PFSK-1 (cell line): ENCODE measurements at regions not wholly inside any gene's neighbourhood (a gene's known extent, or its start where the extent isn't known, plus 50 kb on each side); places are given as distances from the start of the nearest gene placed in this dataset.

Experiments used
- FOXP2 ChIP-seq: optimal IDR thresholded peaks from 2 replicates; pipeline ENCODE3; 2011; ENCODE audit warnings: borderline replicate concordance, control low read depth, inconsistent platforms; ENCODE audit not compliant: insufficient read depth; ENCODE audit errors: extremely low read length, extremely low read depth
- POLR2AphosphoS5 ChIP-seq: IDR thresholded peaks from 2 replicates; pipeline ENCODE4 v1.6.1; 2012; ENCODE audit warnings: low read depth, mild to moderate bottlenecking, control low read depth, low read length, moderate library complexity
- SIN3A ChIP-seq: IDR thresholded peaks from 2 replicates; pipeline ENCODE4 v1.6.1; 2012; ENCODE audit warnings: mild to moderate bottlenecking, low read length, moderate library complexity, borderline replicate concordance; ENCODE audit not compliant: insufficient read depth
- TAF1 ChIP-seq: IDR thresholded peaks from 2 replicates; pipeline ENCODE4 v1.6.1; 2012; ENCODE audit warnings: low read length, control low read depth, borderline replicate concordance; ENCODE audit not compliant: insufficient read depth
- TF ChIP-seq, protein P1 (sequence below), 2 experiments: IDR thresholded peaks; 2 replicates each; pipeline versions ENCODE4 v1.6.1 to v1.8.0; 2011 to 2012; ENCODE audit warnings: low read depth in 2 of 2, low read length in 2 of 2, control low read depth in 1 of 2, inconsistent platforms in 1 of 2, mild to moderate bottlenecking in 1 of 2, moderate library complexity in 1 of 2; ENCODE audit not compliant: insufficient read depth in 1 of 2

DNA sequence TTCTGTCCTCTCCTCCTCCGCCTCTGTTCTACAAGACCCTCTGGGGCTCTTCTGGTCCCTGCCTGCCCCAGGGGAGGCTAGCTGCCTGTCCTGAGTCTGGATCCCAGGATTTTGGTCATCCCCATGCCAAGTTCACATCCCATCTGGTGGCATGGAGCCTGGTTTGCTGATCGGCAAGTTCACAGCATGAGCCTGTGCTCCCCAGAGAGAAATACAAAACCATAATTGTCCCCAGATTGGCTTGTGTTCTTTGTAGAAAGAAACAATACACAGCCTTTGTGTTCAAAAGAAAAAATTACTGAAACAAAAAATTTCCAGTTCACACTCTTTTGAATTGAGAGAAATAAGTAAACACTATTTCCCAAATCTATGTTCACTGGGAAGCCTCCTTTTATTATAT lies 149.4 kb upstream of the ZC3H12A start:
- no peak for TF ChIP-seq TAF1
- no peak for TF ChIP-seq POLR2AphosphoS5
- TF ChIP-seq SIN3A = no peak
- TF ChIP-seq, protein P1, sequence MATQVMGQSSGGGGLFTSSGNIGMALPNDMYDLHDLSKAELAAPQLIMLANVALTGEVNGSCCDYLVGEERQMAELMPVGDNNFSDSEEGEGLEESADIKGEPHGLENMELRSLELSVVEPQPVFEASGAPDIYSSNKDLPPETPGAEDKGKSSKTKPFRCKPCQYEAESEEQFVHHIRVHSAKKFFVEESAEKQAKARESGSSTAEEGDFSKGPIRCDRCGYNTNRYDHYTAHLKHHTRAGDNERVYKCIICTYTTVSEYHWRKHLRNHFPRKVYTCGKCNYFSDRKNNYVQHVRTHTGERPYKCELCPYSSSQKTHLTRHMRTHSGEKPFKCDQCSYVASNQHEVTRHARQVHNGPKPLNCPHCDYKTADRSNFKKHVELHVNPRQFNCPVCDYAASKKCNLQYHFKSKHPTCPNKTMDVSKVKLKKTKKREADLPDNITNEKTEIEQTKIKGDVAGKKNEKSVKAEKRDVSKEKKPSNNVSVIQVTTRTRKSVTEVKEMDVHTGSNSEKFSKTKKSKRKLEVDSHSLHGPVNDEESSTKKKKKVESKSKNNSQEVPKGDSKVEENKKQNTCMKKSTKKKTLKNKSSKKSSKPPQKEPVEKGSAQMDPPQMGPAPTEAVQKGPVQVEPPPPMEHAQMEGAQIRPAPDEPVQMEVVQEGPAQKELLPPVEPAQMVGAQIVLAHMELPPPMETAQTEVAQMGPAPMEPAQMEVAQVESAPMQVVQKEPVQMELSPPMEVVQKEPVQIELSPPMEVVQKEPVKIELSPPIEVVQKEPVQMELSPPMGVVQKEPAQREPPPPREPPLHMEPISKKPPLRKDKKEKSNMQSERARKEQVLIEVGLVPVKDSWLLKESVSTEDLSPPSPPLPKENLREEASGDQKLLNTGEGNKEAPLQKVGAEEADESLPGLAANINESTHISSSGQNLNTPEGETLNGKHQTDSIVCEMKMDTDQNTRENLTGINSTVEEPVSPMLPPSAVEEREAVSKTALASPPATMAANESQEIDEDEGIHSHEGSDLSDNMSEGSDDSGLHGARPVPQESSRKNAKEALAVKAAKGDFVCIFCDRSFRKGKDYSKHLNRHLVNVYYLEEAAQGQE (IDR thresholded peaks at IDR 0.05; ENCODE audit: insufficient read depth in 1 of 2, low read depth in 2 of 2, low read length in 2 of 2) = no peak
- TF ChIP-seq FOXP2 = no peak

DNA sequence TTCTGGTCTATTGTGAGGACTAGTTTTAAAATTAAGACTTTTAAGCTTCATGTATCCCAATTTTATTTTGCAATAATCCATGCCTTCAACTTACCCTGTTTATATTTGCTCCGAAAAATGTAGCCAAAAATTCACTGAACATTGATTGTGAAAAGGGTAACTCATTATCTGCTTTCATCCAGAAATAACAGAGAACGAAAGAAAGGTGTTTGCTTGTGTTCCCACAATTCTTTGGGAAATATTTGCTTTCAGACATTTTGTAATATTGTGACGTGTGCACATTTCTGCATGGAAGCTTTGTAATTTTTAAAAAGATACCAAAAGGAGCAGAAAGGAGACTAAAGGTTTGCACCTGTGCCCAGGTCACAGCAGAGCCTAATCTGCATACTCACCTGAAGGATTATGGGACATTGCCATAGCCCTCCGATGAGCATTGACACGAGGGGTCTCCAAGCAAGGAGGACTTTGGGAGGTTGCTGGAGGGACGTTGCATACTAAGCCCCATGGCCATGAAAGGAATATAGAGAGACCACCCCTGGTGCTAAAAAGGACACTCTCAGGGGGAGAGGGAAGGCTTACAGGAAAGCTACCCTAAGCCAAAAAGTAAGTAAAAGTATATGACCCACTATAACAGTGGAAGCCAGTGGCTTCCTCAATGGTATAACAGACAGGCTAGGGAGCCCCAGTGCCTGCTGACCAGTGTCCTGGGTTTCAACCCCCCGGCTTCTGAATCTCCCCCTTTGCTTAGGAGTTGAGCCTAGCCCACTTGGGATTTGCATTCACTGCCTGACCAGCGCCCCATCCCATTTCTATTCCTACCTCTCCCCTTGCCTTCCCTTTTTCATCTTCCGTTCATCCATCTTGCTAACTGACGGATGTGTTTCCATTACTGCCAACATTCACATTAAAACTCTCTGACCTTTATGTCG lies 148.6 kb upstream of the ZC3H12A start:
- TF ChIP-seq TAF1 (no peak), FOXP2 (no peak), SIN3A (no peak), POLR2AphosphoS5 (no peak)
- TF ChIP-seq, protein P1 (IDR thresholded peaks at IDR 0.05; ENCODE audit: insufficient read depth in 1 of 2, low read depth in 2 of 2, low read length in 2 of 2) = no peak

DNA sequence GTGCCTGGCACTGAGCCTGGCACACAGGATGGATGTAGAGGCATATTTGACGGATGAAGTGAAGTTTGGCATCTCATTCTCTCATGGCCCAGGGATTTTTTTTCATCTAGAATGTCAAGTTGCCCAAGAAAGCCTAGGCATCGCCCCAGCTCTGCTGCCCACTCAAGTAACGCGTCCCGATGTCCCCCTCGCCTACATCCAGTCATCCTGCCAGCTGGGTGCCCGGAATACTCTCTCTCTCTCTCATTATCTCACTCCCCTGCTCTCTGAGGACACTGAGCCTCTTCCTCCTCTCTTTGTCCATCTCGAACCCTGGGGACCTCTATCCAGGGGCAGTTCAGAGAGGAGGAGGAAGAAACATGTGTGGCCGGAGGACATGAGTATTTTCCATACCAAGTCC lies 142.3 kb upstream of the ZC3H12A start:
- no peak for TF ChIP-seq FOXP2
- TF ChIP-seq POLR2AphosphoS5 = no peak
- no peak for TF ChIP-seq TAF1
- TF ChIP-seq SIN3A = no peak
- TF ChIP-seq, protein P1 (IDR thresholded peaks at IDR 0.05; ENCODE audit: insufficient read depth in 1 of 2, low read depth in 2 of 2, low read length in 2 of 2) = no peak

DNA sequence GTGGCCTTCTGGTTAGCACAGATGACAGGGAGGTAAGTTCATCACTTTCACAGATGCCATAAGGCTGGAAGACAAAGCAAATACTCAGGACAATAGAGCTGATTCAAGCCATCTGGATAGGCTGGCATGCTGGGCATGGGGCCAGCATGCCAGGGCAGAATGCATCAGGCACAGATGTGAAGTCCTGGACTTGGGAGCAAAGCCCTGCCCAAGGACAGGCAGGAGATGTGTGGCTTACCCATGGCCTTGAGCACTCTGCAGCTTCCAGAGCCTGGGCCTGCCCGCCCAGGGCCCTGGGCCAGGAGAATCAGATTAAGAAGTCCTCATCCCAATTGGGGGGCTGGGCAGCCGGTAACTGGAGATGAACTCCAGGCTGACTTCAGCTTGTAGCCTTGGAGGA lies 135.7 kb upstream of the ZC3H12A start:
- TF ChIP-seq, protein P1 (IDR thresholded peaks at IDR 0.05; ENCODE audit: insufficient read depth in 1 of 2, low read depth in 2 of 2, low read length in 2 of 2) = no peak
- TF ChIP-seq SIN3A (no peak), FOXP2 (no peak), POLR2AphosphoS5 (no peak), TAF1 (no peak)
